ENCODE measurements at regions not wholly inside any gene's neighbourhood (a gene's known extent, or its start where the extent isn't known, plus 50 kb on each side); places are given as distances from the start of the nearest gene placed in this dataset.
A peak's percentile ranks its signal among the peaks of the same experiment; 100 is the strongest.

DNA sequence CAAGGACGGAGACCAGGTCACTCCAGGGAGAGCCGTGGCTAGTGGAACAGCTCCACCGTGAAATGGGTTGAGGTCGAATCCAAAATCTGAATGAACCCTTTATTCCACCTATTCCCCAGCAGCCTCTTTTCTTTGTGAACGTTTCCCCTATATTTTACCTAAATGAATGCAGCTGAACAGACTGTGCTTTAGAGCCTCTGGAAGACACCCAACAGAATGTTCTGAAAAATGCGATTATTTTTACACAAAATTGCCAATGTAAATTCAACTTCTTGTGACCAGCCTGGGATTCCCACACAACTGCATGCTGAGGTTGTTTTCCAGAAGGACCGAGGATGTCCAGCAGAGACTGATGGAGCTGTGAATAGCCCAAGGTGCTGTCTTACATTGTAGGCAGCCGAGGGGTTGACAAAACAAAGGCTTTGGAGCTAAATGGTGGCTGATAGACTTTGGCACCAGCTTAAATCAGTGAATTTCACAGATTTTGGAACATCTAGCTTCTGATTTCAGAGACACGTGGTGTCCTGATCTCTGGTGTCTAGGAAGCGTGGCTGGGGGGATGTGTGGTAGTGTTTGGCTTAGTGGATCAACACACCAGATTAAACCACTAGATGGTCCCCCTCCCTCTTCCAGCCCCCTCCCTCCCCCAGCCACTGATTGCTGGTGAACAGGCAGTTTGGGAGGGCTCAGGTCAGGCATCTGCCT is 150.4 kb downstream of the ZNF664 start:
- Histone ChIP-seq H3K27ac (ENCODE audit: low read depth, low read length) (no peak overlapping the region), H3K79me1 (ENCODE audit: low read depth, low read length) (no peaks in the 10 kb centered on the region), H2BK120ac (replicated peaks; ENCODE audit: low read depth, low read length) (peak overlapping the region; percentile 58), H3K9me3 (ENCODE audit: insufficient read depth in 2 of 2, low read depth in 1 of 2, low read length in 1 of 2) (no peaks in the 10 kb centered on the region), H3K9ac (replicated peaks in 1 of 4; ENCODE audit: extremely low read depth in 1 of 4, low read depth in 3 of 4, low read length in 3 of 4) (no peak overlapping the region), H4K20me1 (replicated peaks in 1 of 2; ENCODE audit: control insufficient read depth in 1 of 2, insufficient read depth in 2 of 2, low read length in 2 of 2) (no peaks in the 10 kb centered on the region), H3K4me1 (replicated peaks in 1 of 4; ENCODE audit: control insufficient read depth in 3 of 4, insufficient read depth in 4 of 4, low read length in 3 of 4) (peaks cover 0 to 8% (median 0%) of the 10 kb centered on the region in 4 experiments; a peak in 3 of 7 replicates), H2BK20ac (ENCODE audit: low read length) (peak overlapping the region; percentile 93; the same call in 1 of the 2 replicates), H4K5ac (ENCODE audit: insufficient read length, low read depth, low read length) (no peak overlapping the region), H2BK15ac (ENCODE audit: low read length) (0 out of 2 replicates have a peak overlapping the region, but pooled peaks have one; percentile 46), H3K56ac (replicated peaks; ENCODE audit: insufficient read length, low read depth, low read length) (no peak overlapping the region), H2BK5ac (ENCODE audit: low read depth, low read length) (peak overlapping the region; percentile 15; the same call in 1 of the 2 replicates), H3K23ac (ENCODE audit: insufficient read length) (no peak overlapping the region), H3K14ac (ENCODE audit: insufficient read length) (no peak overlapping the region), H2BK12ac (ENCODE audit: low read depth, low read length) (peak overlapping the region; percentile 87), H3K18ac (ENCODE audit: extremely low read depth, low read length) (peak overlapping the region; percentile 60; the same call in 1 of the 2 replicates), H4K91ac (replicated peaks; ENCODE audit: insufficient read length, low read length) (peak overlapping the region; percentile 18), H3K27me3 (replicated peaks in 1 of 4; ENCODE audit: control insufficient read depth in 3 of 4, extremely low read depth in 1 of 4, insufficient read depth in 3 of 4, low read length in 3 of 4) (no peaks in the 10 kb centered on the region; a peak in 1 of 7 replicates), H3K4ac (replicated peaks; ENCODE audit: insufficient read length, low read depth, low read length) (peak overlapping the region; percentile 65), H4K8ac (ENCODE audit: extremely low read depth, insufficient read depth, low read length) (no peak overlapping the region), H3K36me3 (ENCODE audit: control insufficient read depth in 2 of 4, insufficient read depth in 4 of 4, low read length in 3 of 4) (no peaks in the 10 kb centered on the region; a peak in 1 of 8 replicates), H3K4me3 (ENCODE audit: extremely low read depth in 1 of 4, insufficient read depth in 2 of 4, low read depth in 3 of 4, low read length in 4 of 4) (no peak overlapping the region), H3K79me2 (ENCODE audit: control insufficient read depth in 1 of 2, insufficient read depth in 2 of 2, low read length in 2 of 2) (no peaks in the 10 kb centered on the region), H2AFZ (ENCODE audit: low read length) (no peak overlapping the region), H2AK5ac (ENCODE audit: low read depth, low read length) (no peak overlapping the region), H3K4me2 (ENCODE audit: insufficient read depth in 1 of 2, low read depth in 2 of 2, low read length in 2 of 2) (no peak overlapping the region), H3K23me2 (ENCODE audit: low read depth, low read length) (no peaks in the 10 kb centered on the region)
- WGBS, 2 experiments (ENCODE audit: extremely low coverage in 1 of 2, insufficient coverage in 1 of 2, insufficient read length in 1 of 2, insufficient replicate concordance in 2 of 2, low coverage in 1 of 2, low lambda C conversion rate in 2 of 2, missing lambda C conversion rate in 1 of 2): 84% methylated on average over 10 of the region's 10 CpGs; no CpG with 5 or more reads in 1 of the 2 experiments
- DNase-seq (ENCODE audit: low read depth in 1 of 2, low spot score in 2 of 2) (no peak), FAIRE-seq (no peak)
- CTCF ChIA-PET (ENCODE audit: partially characterized antibody): interaction anchor here (1.1 kb wide), 1 partner anchor 648 kb away, joined by 4 read pairs; no protein-coding TSS in a partner anchor
- no peak for TF ChIP-seq EZH2 (IDR thresholded peaks at IDR 0.05; ENCODE audit: low read depth, low read length, severe bottlenecking)
- no peak for TF ChIP-seq TAF1 (IDR thresholded peaks at IDR 0.05; ENCODE audit: low read depth, low read length)
- no peak for TF ChIP-seq MAFK (IDR thresholded peaks at IDR 0.05; ENCODE audit: low read depth, low read length)
- TF ChIP-seq SRF (IDR thresholded peaks at IDR 0.05; ENCODE audit: low read depth, low read length): no peak
- no peak for TF ChIP-seq KDM4A (IDR thresholded peaks at IDR 0.05; ENCODE audit: low read depth, low read length, severe bottlenecking)
- TF ChIP-seq, protein P1, sequence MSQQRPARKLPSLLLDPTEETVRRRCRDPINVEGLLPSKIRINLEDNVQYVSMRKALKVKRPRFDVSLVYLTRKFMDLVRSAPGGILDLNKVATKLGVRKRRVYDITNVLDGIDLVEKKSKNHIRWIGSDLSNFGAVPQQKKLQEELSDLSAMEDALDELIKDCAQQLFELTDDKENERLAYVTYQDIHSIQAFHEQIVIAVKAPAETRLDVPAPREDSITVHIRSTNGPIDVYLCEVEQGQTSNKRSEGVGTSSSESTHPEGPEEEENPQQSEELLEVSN (IDR thresholded peaks at IDR 0.05): no peak
- no peak for TF ChIP-seq ZNF274 (IDR thresholded peaks at IDR 0.05; ENCODE audit: borderline replicate concordance, extremely low read depth, low read length)
- TF ChIP-seq BACH1 (IDR thresholded peaks at IDR 0.05; ENCODE audit: low read length): no peak
- no peak for TF ChIP-seq SUZ12 (IDR thresholded peaks at IDR 0.05; ENCODE audit: low read length)
- POLR2A ChIA-PET (ENCODE audit: partially characterized antibody): interaction anchor here (1.5 kb wide), 1 partner anchor 18 kb away, joined by 6 read pairs; no protein-coding TSS in a partner anchor
